DMS 273 (cell line): ENCODE measurements at regions not wholly inside any gene's neighbourhood (a gene's known extent, or its start where the extent isn't known, plus 50 kb on each side); places are given as distances from the start of the nearest gene placed in this dataset.
A peak's percentile ranks its signal among the peaks of the same experiment; 100 is the strongest.

Source experiments
- DNase-seq: peaks from one replicate; lab custom pipeline; 2025; ENCODE audit not compliant: unreplicated experiment; lab: John Stamatoyannopoulos, UW

DNA sequence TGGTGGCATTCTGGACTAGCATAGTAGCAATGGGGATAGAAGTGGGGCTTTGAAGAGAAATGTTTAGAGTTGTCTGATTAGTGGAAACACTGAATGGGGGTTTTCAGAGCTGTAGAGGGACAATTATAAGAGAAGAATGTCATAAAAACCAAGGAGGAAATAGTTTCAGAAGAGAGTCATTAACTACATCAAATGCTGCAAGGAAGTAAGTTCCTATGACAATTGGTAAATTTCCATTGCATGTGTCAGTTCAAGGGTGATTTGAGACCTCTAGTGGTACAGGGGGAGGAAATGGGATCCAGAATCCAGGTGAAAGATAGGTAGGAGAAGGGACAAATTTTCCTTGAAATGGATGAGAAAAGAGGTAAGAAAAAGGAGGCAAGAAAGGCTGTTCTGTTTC is 68.3 kb upstream of the TBC1D5 start:
- no peak for DNase-seq

DNA sequence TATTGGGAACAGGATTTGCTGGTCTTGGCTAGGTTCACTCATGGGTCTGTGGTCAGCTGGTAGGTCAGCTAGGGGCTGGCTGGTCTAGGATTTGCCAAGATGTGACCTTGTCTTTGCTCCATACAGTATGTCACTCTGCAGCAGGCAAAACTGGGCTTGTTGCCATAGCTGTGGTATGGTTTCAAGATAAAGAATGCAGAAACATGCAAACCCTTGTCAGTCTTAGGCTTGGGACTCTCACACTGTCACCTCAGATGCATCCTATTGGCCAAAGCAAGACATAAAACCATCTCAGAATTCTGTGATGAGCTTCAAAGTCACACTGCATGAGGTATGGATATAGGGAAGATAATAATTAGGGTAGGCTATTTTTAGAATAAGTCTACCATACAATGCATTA is 66.6 kb upstream of the TBC1D5 start:
- DNase-seq: peak; percentile 4

DNA sequence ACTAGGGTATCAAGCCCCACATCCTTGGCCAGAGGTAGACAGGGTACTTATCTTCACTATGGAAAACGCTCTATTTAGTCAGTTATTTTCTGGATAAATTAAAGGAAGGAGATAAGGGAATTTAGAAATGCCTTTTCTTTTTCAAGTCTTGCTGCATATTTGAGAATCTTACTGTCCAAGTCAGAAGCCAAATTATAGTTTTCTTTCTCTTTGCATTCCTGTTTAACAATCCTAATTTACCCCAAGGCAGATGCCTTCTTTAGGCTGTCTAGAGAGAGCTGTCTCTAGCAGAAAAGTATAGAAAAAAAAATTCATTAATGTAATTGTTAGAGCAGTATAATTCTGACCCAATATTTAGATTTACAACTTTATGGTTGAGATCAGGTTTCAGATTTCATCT is 64.4 kb upstream of the TBC1D5 start:
- no peak for DNase-seq

DNA sequence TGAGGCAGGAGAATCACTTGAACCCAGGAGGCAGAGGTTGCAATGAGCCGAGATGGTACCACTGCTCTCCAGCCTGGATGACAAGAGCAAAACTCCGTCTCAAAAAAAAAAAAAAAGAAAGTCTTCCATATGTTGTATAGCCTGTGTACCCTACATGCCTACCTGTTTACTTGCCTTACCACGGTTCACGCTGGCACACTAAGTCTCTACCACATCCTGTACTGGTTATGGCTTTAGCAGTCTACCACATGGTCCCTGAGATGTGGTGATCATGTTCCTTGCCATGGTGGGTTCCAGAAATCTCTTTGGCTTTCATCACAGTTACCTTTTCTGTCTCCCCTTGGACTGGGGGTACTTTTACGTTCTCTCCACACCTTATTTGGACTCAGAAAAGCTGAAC is 63.8 kb upstream of the TBC1D5 start:
- no peak for DNase-seq

DNA sequence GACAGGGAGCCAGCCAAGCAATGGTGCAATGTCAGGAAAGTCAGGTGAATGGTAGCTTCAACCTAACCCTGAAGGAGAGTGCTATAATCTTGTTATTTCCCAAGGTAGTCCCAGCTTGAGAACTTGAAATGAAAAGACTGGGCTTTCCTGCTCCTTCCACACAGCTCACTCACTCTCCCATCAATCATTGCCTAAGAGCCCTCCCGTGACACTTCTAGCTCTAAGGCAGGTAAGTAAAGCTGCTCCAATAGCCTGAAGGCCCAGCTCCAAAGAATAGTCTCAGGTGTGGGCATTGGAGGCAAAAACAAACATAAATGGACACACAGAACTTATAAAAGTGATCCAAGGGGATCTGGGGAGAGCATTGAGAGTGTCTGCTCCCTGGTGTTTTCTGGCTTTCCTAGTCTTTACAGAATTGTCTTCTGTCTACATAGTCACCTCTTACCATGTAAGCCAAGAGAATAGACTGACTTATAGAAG is 63.1 kb upstream of the TBC1D5 start:
- no peak for DNase-seq

DNA sequence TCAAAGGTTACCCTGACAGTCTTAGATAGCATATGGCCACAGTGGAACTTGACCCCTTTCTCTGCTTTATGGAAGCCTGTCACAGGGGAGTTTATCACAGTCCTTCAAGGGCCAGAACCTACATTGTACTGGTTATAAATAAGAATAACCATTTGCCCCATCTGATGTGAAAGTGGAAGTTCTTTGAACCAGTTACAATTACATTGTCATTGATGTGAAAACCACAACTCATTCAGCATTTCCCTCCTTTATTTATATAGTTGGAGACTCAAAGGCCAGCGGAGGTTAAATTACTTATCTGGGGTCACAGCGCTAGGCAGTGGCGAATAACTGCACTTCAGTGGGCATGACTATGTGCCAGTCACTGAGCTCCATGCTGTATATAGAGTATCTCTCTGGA is 60.5 kb upstream of the TBC1D5 start:
- DNase-seq: no peak

DNA sequence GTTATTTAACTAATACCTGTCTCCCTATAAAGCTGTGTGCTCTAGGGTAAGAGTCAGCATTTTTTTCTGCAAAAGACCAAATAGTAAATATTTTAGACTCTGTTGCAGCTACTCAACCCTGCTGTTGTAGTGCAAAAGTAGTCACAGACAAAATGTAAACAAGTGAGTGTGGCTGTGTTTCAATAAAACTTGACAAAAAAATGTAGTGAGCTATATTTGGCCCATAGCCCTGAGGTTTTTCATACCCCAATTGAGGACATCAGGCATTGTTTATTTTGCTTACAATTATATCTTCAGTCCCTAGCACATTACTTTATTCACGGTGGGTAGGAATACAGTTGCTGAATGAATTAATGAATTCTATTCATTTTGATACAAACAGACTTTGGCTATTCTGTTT is 58.7 kb upstream of the TBC1D5 start:
- DNase-seq: no peak

DNA sequence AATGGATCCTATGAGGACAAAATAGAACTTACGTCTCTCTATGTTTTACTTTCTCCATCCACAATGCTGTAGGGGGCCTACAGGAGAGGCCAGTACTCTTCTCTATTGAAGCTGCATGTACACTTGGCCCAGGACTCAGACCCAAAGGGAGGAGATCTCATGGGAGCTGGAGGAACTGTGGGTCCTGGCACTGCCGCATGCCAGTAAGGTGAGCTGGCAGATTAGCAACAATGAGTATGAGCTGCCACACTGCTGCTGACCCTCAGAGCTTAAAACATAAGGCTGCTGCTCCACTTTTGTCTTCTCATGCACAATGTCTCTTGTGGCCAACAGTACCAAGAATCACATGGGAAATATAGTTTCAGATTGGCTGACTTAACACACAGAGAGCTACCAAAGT is 57.8 kb upstream of the TBC1D5 start:
- DNase-seq: no peak

DNA sequence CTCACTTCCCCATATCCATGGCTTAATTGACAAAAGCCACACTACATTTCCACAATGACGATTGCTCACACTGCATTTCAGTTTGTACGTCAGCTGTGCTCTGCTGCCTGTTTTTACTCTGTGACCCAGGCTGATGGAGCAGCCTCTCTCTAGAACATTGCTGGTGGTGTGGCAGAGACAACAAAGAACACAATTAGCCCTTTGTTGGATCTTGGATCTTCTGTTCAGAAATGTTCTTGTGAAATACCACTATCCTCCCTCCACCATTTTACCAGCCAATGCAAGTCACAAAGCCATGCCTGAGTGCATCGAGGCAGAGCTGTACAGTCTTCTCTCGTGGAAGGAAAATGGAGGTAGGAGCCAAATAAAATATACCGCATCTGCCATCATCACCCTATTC is 56.9 kb upstream of the TBC1D5 start:
- no peak for DNase-seq

DNA sequence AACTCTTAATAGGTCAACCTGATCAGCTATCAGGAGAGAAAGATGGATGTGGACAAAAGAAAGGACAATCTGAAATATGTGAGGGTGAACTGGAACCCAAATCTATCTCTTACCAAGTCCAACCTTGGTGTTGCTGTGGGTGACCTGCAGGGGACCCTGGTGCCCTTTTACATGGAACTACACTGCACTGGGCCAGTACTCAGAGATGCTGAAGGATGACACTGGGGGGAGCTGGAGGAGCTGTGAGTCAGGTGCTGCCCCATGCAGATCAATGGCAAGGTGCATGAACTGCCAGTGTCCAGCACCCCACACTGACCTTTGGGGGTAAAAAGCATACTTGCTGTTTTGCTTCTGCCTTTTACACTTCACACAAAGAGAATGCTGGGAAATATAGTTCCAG is 55.6 kb upstream of the TBC1D5 start:
- DNase-seq: no peak

DNA sequence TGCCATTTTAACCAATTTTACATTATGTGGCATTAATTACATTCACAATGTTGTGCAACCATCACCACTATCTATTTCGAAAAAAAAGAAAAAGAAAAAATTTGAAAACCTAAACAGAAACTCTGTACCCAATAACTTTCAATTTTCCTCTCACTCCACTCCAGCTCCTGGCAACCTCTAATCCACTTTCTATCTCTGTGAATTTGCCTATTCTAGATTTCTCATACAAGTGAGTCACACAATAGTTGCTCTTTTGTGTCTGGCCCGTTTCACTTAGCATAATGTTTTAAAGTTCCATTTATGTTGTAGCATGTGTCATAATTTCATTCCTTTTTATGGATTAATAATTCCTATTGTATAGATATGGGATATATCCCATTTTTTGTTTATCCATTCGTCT is 53.3 kb upstream of the TBC1D5 start:
- no peak for DNase-seq

DNA sequence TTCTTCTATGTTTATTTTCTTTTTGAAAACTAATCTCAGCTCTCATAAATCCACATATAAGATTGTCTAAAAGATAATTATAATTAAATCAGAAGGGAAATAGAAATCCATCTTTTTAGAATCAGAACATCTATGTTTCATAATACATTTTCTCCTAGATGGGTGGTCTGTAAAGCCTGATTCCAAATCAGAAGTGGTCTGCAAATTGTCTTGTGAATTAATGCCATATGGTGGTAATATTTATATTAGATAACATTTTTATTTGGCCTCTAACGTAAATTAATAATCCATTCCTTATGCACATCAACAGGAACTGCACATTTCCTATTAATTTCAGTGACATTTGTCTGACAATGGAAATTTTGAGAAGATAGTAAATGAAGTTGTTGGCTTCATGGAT is 52.8 kb upstream of the TBC1D5 start:
- DNase-seq: no peak

DNA sequence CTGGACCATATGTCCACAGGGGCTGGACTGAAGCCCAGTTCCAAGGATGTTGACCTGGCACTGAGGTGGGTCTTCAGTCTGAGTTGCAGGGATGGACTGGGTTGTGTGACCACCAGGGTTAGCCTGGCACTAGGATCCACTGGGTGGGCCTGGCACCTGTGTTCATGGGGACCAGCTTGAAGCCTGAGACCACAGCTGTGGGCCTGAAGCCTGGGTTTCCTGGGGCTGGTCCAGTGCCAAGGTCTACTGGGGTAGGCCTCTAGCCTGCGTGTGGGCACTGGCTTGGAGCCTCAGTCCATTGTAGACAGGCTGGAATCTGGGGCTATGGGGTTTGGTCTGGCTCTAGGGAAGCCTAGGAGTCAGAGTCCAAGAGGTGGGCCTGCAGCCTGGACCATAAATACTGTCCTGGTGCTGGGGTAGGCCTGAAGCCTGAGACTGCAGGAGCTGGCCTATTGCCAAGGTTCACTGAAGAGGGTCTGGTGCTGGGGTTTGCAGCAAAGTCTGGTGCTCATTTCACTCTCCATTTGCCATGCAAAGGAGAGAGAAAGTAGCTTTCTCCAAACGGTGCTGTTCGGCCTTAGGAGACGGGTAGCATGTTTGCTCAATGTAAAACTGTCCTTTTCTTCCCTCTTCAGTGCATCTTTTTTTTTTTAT is 51.2 kb upstream of the TBC1D5 start:
- no peak for DNase-seq
